ENCODE measurements at regions not wholly inside any gene's neighbourhood (a gene's known extent, or its start where the extent isn't known, plus 50 kb on each side); places are given as distances from the start of the nearest gene placed in this dataset.
"Not testable (repeated sequence)": the region's sequence is repeated elsewhere in the genome, so short reads cannot be mapped to it uniquely, and the experiment has no call there.

DNA sequence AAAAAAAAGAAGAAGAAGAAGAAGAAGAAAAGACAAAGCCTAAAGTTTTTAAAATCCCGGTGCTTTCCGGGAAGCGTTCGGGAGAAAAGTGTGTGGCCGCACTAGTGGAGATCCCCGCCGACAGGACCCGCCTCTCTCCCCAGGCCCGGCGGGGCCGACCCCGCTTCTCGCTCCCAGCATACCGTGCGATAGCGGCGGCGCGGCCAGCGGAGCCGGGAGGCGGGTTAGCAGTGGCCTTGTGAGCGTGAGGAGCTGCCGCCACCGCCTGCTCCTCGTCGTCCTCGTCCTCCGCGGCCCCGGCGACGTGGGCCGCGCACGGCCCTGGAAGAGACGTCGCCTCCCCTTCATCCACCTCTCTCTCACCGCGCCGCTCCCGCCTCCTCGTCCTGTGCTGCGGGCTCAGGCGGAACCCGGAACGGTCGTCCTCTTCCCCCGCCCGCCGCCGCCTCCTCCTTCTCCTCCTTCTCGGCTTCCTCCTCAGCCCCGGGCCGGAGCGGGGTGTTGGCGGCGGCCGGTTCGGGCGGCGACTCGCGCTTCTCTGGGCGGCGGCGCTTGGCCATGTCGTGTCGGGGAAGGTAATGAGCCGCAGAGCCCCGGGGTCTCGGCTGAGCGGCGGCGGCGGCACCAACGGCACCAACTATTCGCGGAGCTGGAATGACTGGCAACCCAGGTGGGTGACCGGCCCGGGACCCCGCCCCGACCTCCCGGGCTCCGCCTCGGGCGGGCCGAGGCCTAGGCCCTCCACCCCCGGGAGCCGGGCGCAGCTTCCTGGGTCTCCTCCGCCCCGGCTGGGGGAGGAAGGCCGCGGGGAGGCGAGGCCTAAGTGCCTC is 62.6 kb upstream of the CDR2 start:
- DNase-seq, result peak; percentile 83

DNA sequence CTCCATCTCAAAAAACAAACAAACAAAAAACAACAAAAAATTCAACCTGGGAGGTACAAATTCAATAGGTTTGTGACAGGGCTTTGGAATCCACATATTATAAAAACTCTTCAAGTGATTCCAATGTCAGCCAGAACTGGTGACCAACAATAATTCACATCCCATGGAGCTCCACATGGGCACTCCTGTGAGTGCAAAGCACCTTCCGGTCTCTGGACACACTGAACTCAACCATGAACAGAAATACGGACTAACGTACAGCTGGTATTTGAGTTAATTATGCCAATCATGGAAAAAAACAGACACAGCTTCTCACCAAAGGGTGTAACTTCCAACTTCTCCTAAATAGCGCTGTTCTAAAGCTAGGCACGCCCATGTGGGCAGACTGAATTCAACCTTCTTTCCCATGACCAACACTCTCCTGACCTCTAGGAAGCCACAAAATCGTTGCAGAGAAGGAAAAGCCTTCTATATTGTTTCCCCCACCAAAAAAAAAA is 62.0 kb upstream of the CDR2 start:
- DNase-seq, result not testable (repeated sequence)

DNA sequence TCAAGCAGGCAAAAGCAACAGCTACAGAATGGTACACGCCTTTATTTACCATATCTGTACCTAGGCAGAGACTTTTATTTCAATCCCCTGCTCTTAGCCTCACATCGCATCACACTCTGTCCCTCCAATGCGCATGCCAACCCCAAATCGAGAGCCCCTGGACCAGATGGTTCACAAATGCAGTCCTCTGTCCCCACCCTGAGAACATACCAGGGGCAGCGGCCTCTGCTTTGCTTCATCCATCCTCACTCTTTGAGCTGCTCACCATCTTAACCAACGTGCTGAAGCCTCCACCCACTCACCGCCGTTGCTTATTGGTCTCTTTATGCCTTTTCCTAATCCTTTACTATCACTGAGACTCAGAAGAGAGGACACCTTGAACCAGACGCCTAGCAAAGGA is 56.9 kb upstream of the CDR2 start:
- DNase-seq, result not testable (repeated sequence)

DNA sequence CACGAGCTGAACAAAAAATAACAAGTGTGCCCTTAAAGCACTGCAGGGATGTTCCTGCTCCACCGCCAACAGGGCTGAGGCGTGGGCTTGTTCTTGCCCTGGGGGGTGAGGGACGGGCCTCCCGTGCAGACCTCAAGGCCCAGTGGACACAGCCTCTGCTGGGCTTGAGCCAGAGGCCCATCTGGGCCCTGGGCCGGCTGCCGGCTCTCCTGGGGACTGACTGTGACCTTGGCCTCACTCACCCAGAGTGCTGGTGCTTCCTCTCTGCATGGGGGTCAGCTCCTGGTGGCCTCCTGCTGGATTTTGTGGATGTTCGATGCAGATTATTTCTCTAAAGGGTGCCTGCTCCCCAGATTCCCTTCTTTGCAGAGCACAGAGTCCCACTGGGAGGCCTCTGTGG is 54.2 kb upstream of the CDR2 start:
- DNase-seq, result no peak

DNA sequence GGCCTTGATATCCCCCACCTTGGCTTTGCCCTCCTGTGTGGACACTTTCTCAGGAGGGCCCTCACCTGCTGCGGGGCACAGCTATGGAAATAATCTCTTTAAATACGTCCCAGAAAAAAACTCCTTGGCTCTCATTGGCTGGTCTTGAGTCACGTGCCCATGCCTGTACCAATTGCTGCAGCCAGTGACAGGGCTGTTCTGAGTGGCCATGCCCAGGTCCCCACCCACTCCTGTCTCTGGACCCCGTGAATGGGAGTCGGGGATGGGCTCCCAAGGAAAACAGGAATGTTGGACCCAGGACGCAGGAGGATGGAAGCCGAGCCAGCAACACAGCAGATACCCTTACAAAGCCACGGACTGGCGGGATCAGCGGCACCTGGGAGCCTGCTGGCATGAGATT is 53.1 kb upstream of the CDR2 start:
- no peak for DNase-seq

DNA sequence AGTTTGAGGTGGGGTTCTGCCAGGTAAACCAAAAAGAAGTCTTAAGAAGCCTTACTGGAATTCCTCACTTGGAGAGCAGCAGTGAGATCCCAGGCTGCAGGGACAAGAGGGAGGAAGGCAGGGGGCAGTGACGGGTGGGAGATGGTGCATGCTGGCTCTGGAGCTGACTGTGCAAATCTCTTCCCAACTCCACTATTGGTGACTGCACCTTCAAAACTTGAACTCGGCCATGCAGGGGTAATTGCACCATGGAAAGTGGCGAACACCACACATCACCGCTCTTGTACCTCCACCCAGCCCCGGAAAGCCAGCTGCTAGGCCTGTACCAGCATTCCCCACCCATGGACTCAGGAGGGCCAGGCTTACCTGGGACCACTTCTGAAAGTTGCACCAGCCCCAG is 51.4 kb upstream of the CDR2 start:
- DNase-seq, result no peak

DNA sequence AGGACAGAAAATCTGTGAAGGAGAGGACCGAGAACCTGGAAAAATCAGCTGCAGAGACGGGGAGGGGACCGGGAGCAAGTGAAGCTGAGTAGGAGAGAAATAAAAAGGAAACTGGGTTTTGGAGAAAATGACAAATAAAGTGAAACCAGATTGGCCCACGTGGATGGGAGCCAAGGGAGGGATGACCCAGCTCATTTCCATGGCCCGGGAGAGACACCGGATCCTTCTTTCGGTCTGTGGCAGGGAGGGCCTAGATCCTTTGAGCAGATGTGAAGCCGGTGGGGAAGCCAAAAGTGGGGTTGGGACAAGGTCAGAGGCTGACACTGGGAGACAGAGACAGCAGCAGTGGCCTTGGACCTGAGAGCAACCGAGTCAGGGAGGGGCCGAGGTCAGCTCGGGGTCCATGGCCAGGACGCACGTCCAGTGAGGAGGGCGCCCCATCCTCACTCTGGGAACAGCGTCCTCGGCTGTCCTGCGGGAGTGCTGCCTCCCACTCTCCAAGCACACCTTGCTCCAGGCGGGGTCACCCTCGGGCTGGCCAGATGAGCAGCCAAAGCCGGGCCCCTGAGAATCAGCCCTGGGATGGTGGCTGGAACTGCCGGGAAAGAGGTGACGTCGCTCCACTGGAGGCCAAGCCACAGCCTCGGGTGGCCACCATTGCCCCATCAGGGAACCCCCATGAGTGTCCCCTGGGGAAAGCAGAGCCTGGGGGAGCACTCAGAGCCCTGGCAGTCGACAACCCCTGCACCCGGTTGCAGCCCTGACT is 50.8 kb upstream of the CDR2 start:
- DNase-seq, result no peak

DNA sequence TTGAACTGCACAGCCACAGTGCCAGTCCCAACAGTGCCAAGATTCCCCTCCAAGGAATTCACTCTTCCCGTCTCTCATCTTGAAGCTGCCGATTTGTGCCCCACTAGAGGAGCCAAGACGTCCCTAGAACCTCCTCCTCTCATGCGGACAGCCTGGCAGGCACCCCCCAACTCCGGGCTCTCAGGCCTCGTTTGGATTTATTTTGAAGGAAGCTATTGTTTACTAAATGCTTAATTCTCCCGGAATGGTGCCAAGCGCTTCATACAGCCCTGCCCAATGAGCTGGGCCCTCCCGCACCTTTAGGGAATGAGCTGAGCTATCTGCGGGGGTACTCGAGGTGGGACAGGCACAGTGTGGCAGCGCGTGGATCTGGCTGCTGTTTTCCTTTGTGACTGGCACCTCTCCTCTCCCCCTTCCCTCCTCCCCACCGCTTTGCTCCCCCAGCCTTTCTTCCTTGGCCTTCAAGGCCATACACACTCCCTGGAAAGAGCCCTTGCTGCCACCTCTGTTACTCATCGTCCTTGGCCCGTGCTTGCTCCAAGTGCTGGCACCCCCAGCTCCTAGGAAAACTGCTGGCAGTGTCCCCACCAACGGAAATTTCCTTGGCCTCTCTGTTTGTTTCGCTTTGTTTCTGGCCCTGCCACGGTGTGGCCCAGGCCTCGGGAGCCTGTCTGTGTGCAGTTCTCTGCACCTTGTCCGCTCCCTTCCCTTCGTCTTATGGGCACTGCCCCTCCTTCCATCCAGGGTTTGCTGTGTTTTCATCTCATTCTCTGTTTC is 49.9 kb upstream of the CDR2 start:
- no peak for DNase-seq
